Activated CD8-positive, alpha-beta memory T cell treated with anti-CD3 and anti-CD28 coated beads for 36 hours (primary cell): ENCODE measurements at regions not wholly inside any gene's neighbourhood (a gene's known extent, or its start where the extent isn't known, plus 50 kb on each side); places are given as distances from the start of the nearest gene placed in this dataset.
"Not testable (repeated sequence)": the region's sequence is repeated elsewhere in the genome, so short reads cannot be mapped to it uniquely, and the experiment has no call there.

Experiments used
- CTCF ChIA-PET: fragments of 350-600 bp; sonication (Branson Sonifier 250); formaldehyde crosslinking; loops from one replicate; lab custom pipeline; 2021; ENCODE audit warnings: antibody characterized with exemption; lab: Charles Lee
- POLR2A ChIA-PET: fragments of 350-600 bp; sonication (Branson Sonifier 250); formaldehyde crosslinking; loops from one replicate; lab custom pipeline; 2021; ENCODE audit warnings: antibody characterized with exemption; lab: Charles Lee

GRCh38 chr12:131390412-131391334 is 320.2 kb upstream of the SFSWAP start:
- POLR2A ChIA-PET = no interaction called here

GRCh38 chr12:131391399-131391798 is 319.5 kb upstream of the SFSWAP start:
- CTCF ChIA-PET = no interaction called here
- POLR2A ChIA-PET = no interaction called here

More at GRCh38 chr12:131390412-131391334, 320.2 kb upstream of the SFSWAP start:
- CTCF ChIA-PET = no interaction called here

GRCh38 chr12:131394752-131395151 is 316.1 kb upstream of the SFSWAP start:
- CTCF ChIA-PET = not testable (repeated sequence)

GRCh38 chr12:131395209-131395684 is 315.6 kb upstream of the SFSWAP start:
- POLR2A ChIA-PET, CTCF ChIA-PET: not testable (repeated sequence)

More at GRCh38 chr12:131394752-131395151, 316.1 kb upstream of the SFSWAP start:
- POLR2A ChIA-PET = not testable (repeated sequence)

- ChIA-PET POLR2A (no interaction called here), CTCF (no interaction called here)
Observed at GRCh38 chr12:131395971-131396573, 314.8 kb upstream of the SFSWAP start.

GRCh38 chr12:131397493-131398181 is 313.3 kb upstream of the SFSWAP start:
- CTCF ChIA-PET = no interaction called here
- POLR2A ChIA-PET = no interaction called here

GRCh38 chr12:131399000-131399399 is 311.9 kb upstream of the SFSWAP start:
- CTCF ChIA-PET = no interaction called here
- POLR2A ChIA-PET = no interaction called here

GRCh38 chr12:131400668-131401294 is 310.1 kb upstream of the SFSWAP start:
- POLR2A ChIA-PET, CTCF ChIA-PET: not testable (repeated sequence)

- POLR2A ChIA-PET, CTCF ChIA-PET: not testable (repeated sequence)
Observed at GRCh38 chr12:131401907-131402633, 308.8 kb upstream of the SFSWAP start.

GRCh38 chr12:131402781-131403396 is 308.0 kb upstream of the SFSWAP start:
- ChIA-PET CTCF (no interaction called here), POLR2A (no interaction called here)

GRCh38 chr12:131403676-131404075 is 307.2 kb upstream of the SFSWAP start:
- POLR2A ChIA-PET = no interaction called here
- CTCF ChIA-PET = no interaction called here

- ChIA-PET POLR2A (no interaction called here), CTCF (no interaction called here)
Observed at GRCh38 chr12:131404705-131405104, 306.2 kb upstream of the SFSWAP start.

GRCh38 chr12:131407221-131408035 is 303.5 kb upstream of the SFSWAP start:
- POLR2A ChIA-PET = no interaction called here

GRCh38 chr12:131408036-131408365 is 302.9 kb upstream of the SFSWAP start:
- ChIA-PET CTCF (no interaction called here), POLR2A (no interaction called here)

More at GRCh38 chr12:131407221-131408035, 303.5 kb upstream of the SFSWAP start:
- CTCF ChIA-PET = interaction anchor here (0.5 kb wide), 1 partner anchor 12 kb away, joined by 3 read pairs; no protein-coding TSS in a partner anchor

GRCh38 chr12:131408484-131408883 is 302.4 kb upstream of the SFSWAP start:
- ChIA-PET POLR2A (no interaction called here), CTCF (no interaction called here)

GRCh38 chr12:131409211-131409610 is 301.7 kb upstream of the SFSWAP start:
- POLR2A ChIA-PET = no interaction called here
- CTCF ChIA-PET = no interaction called here

- CTCF ChIA-PET, POLR2A ChIA-PET: not testable (repeated sequence)
Observed at GRCh38 chr12:131411827-131412226, 299.1 kb upstream of the SFSWAP start.

GRCh38 chr12:131413006-131413405 is 297.9 kb upstream of the SFSWAP start:
- ChIA-PET CTCF (no interaction called here), POLR2A (no interaction called here)
